Heart right ventricle (tissue), 16 donors: ENCODE measurements at regions not wholly inside any gene's neighbourhood (a gene's known extent, or its start where the extent isn't known, plus 50 kb on each side); places are given as distances from the start of the nearest gene placed in this dataset.

Experiments used
- ATAC-seq, 8 donors: fragments of 200-7000 bp; cut with Tn5 transposase; one replicate each; pipeline ENCODE4 v1.9.1; 2020; ENCODE audit warnings: mild to moderate bottlenecking in 8 of 8, moderate library complexity in 8 of 8, moderate number of reproducible peaks in 1 of 8
- DNase-seq, 2 donors: peaks; one replicate each; pipeline ENCODE4 v3.0.0-alpha.2; 2020
- H3K27ac ChIP-seq, 10 donors: fragments of 200-600 bp; sonication (generic) in 2 of 10; one replicate each; pipeline versions ENCODE4 v1.5.0 to v1.8.0; 2020 to 2022; ENCODE audit warnings: mild to moderate bottlenecking in 3 of 10
- H3K27me3 ChIP-seq, 7 donors: fragments of 200-600 bp; one replicate each; pipeline ENCODE4 v1.8.0; 2021 to 2022; ENCODE audit warnings: mild to moderate bottlenecking in 2 of 7
- H3K36me3 ChIP-seq, 9 donors: fragments of 200-600 bp; sonication (generic) in 1 of 9; one replicate each; pipeline versions ENCODE4 v1.5.0 to v1.8.0; 2020 to 2022; ENCODE audit warnings: mild to moderate bottlenecking in 2 of 9
- H3K4me1 ChIP-seq, 9 donors: fragments of 200-600 bp; sonication (generic) in 1 of 9; one replicate each; pipeline versions ENCODE4 v1.5.0 to v1.8.0; 2020 to 2022; ENCODE audit warnings: mild to moderate bottlenecking in 4 of 9
- H3K4me3 ChIP-seq, 10 donors: fragments of 200-600 bp; sonication (generic) in 2 of 10; one replicate each; pipeline versions ENCODE4 v1.5.0 to v1.8.0; 2020 to 2022; ENCODE audit warnings: mild to moderate bottlenecking in 7 of 10, moderate library complexity in 2 of 10
- H3K9me3 ChIP-seq, 11 donors: fragments of 200-600 bp in 10 of 11; sonication (generic) in 2 of 11; one replicate each; pipeline versions ENCODE4 v1.5.0 to v1.8.0; 2013 to 2022; ENCODE audit warnings: mild to moderate bottlenecking in 2 of 11, control low read depth in 1 of 11, moderate library complexity in 1 of 11
- WGBS, 2 donors: extraction: QIAGEN DNeasy Blood & Tissue Kit; methylation state at CpG; one replicate each; pipeline ENCODE4 v1.1.7; 2013; ENCODE audit warnings: inconsistent platforms in 1 of 2; 5-methylcytosine and 5-hydroxymethylcytosine counted together
- intact Hi-C, 10 donors: fragments of 100-400 bp; cut with DNase I; formaldehyde crosslinking; loops; one replicate each; pipeline versions ENCODE4 v1.11.1 to v1.14.2; 2022
- TF ChIP-seq, protein P1 (sequence below), 9 donors: fragments of 200-600 bp; sonication (generic) in 2 of 9; IDR thresholded peaks; one replicate each; pipeline versions ENCODE4 v1.5.0 to v1.8.0; 2021 to 2022; ENCODE audit warnings: antibody characterized with exemption in 9 of 9, mild to moderate bottlenecking in 5 of 9, moderate library complexity in 1 of 9
- donor health status: Arrhythmogenic right ventricular cardiomyopathy.
- donor health status: ischemic (EF 13 %, LVEDD 7.1; RV severe dilation, severe dysfunction).
- donor health status: healthy with polysubstance abuse.
- donor health status: DM: no; HTN: yes; CAD: no.
- donor health status: DM: no; HTN: no; CAD: no.
- donor health status: ischemic (EF 25% LVEDD 6.9; RV normal size, moderate dysfunction).
- donor health status: ischemic (EF 25% LVEDD 5.7; RV mildly dilated, moderate dysfunction).
- donor health status: healthy.
- donor health status: DM: yes; HTN: yes; CAD: no.
- donor health status: Ischemic cardiomyopathy.
- donor health status: ischemic (EF 35%, LVEDD 5.7; RV mildly dilated, moderate dysfunction).
- donor health status: nonischemic (EF 11% LVEDD 7.7; RV severe dilation, severe dysfunction).
- donor health status: DM: yes; HTN: yes; CAD: no.
- donor health status: PGD.
- donor health status: ischemic (EF 29% LVEDD 5.4; RV normal size, mild dysfunction).
- donor health status: nonischemic (EF 23%, LVEDD 6.1; RV moderate dilation, normal function).

DNA sequence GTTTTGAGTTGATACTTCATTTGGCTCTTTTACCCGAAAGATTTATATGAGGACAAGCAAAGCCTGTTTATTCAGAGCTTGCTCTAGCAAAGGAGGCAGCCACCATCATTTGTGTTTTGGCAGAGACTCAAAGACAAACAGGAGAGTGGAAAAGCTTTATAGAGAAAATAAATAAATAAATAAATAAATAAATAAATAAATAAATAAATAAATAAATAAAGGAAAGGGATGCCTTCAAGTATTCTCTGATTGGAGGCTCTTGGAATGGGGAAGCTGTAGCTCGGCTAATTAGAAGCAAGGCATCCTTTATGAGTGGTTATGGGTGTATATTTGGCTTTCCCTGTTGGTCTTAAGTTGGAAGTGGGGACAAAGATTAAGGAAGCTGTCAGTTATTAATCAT, 229.8 kb downstream of the RASSF9 start:
- TF ChIP-seq, protein P1, sequence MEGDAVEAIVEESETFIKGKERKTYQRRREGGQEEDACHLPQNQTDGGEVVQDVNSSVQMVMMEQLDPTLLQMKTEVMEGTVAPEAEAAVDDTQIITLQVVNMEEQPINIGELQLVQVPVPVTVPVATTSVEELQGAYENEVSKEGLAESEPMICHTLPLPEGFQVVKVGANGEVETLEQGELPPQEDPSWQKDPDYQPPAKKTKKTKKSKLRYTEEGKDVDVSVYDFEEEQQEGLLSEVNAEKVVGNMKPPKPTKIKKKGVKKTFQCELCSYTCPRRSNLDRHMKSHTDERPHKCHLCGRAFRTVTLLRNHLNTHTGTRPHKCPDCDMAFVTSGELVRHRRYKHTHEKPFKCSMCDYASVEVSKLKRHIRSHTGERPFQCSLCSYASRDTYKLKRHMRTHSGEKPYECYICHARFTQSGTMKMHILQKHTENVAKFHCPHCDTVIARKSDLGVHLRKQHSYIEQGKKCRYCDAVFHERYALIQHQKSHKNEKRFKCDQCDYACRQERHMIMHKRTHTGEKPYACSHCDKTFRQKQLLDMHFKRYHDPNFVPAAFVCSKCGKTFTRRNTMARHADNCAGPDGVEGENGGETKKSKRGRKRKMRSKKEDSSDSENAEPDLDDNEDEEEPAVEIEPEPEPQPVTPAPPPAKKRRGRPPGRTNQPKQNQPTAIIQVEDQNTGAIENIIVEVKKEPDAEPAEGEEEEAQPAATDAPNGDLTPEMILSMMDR (IDR thresholded peaks at IDR 0.05): no peak
- intact Hi-C loops: no loop called here
- ATAC-seq: no peak
- H3K27ac ChIP-seq: no peak overlapping the region
- 48 to 87% methylated on average over 2 of the region's 2 CpGs for WGBS, 2 donors
- DNase-seq: no peak
- no peak overlapping the region for H3K4me3 ChIP-seq
- H3K36me3 ChIP-seq: no peaks in the 10 kb centered on the region
- H3K4me1 ChIP-seq: no peaks in the 10 kb centered on the region
- H3K9me3 ChIP-seq: peaks cover 0 to 8% (median 0%) of the 10 kb centered on the region in 11 donors
- no peaks in the 10 kb centered on the region for H3K27me3 ChIP-seq

DNA sequence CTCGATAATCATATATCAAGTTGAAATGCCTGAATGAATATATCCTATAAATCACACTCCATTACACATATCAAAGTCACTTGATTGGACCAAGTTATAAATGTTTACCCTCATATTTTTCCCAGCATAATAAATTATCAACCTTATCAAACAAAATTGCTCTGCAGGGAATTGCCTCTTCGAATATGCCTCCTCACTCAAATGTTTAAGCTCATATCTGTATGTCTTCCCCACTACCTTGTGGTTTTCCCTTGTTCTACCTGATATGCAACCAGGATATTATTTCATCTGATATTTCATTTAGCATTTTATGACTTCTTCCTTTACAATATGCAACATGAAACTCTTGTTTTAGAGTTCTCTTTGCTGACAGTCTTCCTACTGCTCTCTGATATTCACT, 226.4 kb downstream of the RASSF9 start:
- Histone ChIP-seq H3K4me1 (no peaks in the 10 kb centered on the region), H3K36me3 (no peaks in the 10 kb centered on the region), H3K4me3 (no peak overlapping the region), H3K27ac (no peak overlapping the region), H3K9me3 (peaks cover 0 to 13% (median 6%) of the 10 kb centered on the region in 11 donors), H3K27me3 (no peaks in the 10 kb centered on the region)
- no peak for ATAC-seq
- 80 to 85% methylated on average over 2 of the region's 2 CpGs for WGBS, 2 donors
- intact Hi-C loops: no loop called here
- no peak for DNase-seq
- TF ChIP-seq, protein P1 (IDR thresholded peaks at IDR 0.05): no peak

DNA sequence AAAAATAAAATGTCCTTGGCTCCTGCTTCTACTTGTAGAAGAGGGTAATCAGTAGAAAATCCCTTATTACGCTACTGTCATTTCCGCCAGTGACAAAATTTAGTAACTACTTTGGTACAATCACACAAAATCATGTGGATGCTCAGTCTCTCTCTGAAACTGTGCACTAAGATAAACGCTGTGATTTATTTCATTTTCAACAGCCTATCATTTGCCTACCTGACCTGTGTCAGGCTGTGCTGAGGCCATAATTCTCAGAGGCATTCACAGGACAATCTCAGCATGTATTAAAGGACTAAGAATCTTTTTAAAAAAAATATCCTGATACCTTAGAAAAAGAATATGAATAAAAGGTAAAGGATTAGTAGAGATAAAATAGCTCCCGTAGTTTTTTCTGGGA, 226.0 kb downstream of the RASSF9 start:
- no peaks in the 10 kb centered on the region for H3K4me1 ChIP-seq
- ATAC-seq (no peak), DNase-seq (no peak)
- H3K9me3 ChIP-seq: peaks cover 0 to 13% (median 6%) of the 10 kb centered on the region in 11 donors
- 89 to 91% methylated on average over 4 of the region's 4 CpGs for WGBS, 2 donors
- TF ChIP-seq, protein P1 (IDR thresholded peaks at IDR 0.05): no peak
- H3K27me3 ChIP-seq: no peaks in the 10 kb centered on the region
- intact Hi-C loops: no loop called here
- no peak overlapping the region for H3K27ac ChIP-seq
- no peak overlapping the region for H3K4me3 ChIP-seq
- no peaks in the 10 kb centered on the region for H3K36me3 ChIP-seq

DNA sequence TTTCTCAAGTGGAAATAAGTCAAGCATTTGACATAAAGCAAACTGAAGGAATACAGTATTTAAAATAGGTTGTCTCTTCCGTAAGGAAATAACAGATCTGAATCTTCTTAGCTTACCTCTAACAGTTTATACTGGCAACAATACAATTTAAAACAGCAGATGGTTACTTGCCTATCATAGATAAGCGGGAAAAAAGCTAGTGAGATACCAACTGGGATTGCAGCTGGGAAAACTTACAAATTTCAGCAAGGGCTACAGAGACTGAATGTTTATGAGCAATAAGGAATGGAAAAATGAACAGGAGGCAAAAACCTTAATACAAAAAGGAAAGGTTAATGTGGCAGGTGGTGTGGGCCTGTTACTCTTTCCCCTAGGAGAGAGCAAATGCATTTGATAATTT, 220.0 kb downstream of the RASSF9 start:
- Histone ChIP-seq H3K36me3 (no peaks in the 10 kb centered on the region), H3K4me1 (no peaks in the 10 kb centered on the region), H3K27me3 (no peaks in the 10 kb centered on the region), H3K4me3 (no peak overlapping the region), H3K27ac (no peak overlapping the region), H3K9me3 (peaks cover 0 to 11% (median 4%) of the 10 kb centered on the region in 11 donors)
- 70 to 72% methylated on average over 2 of the region's 2 CpGs for WGBS, 2 donors
- DNase-seq: no peak
- intact Hi-C loops: no loop called here
- TF ChIP-seq, protein P1 (IDR thresholded peaks at IDR 0.05): no peak
- no peak for ATAC-seq
